Epithelial cell of proximal tubule (primary cell): ENCODE measurements at regions not wholly inside any gene's neighbourhood (a gene's known extent, or its start where the extent isn't known, plus 50 kb on each side); places are given as distances from the start of the nearest gene placed in this dataset.

Source experiments
- DNase-seq: peaks from one replicate; pipeline ENCODE4 v3.0.0-alpha.2; 2011; ENCODE audit warnings: low read depth
- H3K4me3 ChIP-seq: 2 replicates; pipeline ENCODE4 v1.5.1; 2011; ENCODE audit warnings: low read depth, mild to moderate bottlenecking, low read length
- TF ChIP-seq, protein P1 (sequence below): conservative IDR thresholded peaks from 2 replicates; pipeline ENCODE4 v1.5.1; 2012; ENCODE audit warnings: low read depth, mild to moderate bottlenecking, low read length

GRCh38 chr21:17900281-17900989, 81.3 kb upstream of the C21orf91 start:
- DNase-seq: no peak
- H3K4me3 ChIP-seq: no peak overlapping the region
- TF ChIP-seq, protein P1, sequence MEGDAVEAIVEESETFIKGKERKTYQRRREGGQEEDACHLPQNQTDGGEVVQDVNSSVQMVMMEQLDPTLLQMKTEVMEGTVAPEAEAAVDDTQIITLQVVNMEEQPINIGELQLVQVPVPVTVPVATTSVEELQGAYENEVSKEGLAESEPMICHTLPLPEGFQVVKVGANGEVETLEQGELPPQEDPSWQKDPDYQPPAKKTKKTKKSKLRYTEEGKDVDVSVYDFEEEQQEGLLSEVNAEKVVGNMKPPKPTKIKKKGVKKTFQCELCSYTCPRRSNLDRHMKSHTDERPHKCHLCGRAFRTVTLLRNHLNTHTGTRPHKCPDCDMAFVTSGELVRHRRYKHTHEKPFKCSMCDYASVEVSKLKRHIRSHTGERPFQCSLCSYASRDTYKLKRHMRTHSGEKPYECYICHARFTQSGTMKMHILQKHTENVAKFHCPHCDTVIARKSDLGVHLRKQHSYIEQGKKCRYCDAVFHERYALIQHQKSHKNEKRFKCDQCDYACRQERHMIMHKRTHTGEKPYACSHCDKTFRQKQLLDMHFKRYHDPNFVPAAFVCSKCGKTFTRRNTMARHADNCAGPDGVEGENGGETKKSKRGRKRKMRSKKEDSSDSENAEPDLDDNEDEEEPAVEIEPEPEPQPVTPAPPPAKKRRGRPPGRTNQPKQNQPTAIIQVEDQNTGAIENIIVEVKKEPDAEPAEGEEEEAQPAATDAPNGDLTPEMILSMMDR: peak; percentile 4

DNA sequence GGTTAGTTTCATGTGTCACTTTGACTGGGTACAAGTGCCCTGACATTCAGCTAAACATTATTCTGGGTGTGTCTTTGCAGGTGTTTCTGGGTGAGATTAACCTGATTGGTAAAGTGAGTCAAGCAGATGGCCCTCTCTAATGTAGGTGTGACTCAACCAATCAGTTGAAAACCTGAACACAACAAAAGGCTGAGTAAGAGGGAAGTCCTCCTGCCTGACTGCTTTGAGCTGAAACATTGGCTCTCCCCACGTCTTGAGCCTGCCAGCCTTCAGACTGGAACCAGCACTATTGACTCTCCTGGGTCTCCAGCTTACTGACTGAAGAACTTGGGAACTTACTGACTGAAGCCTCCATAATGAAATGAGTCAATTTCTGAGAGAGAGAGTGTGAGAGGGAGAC, 70.0 kb upstream of the C21orf91 start:
- H3K4me3 ChIP-seq: no peak overlapping the region
- TF ChIP-seq, protein P1: no peak
- no peak for DNase-seq

DNA sequence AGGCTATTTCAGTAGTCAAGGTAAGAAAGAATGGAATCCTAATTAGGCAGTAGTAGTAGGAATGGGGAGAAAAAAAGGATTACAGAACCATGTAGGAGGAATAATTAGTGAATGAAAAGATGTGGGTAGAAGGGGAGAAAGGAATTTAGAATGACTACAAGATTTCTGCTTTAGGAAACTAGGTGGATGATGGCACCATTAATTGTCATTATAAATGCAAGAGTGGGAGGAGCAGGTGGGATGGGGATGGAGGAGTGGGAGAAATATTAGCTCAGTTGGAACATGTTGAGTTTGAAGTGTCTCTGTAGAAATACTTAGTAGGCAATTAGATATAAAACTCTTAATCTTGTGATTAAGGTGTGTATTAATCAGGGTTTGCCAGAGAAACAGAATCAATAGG, 50.0 kb upstream of the C21orf91 start:
- TF ChIP-seq, protein P1: no peak
- DNase-seq: no peak
- H3K4me3 ChIP-seq: no peak overlapping the region
